Common myeloid progenitor, CD34-positive (primary cell): ENCODE measurements at regions not wholly inside any gene's neighbourhood (a gene's known extent, or its start where the extent isn't known, plus 50 kb on each side); places are given as distances from the start of the nearest gene placed in this dataset.

Source experiments
- CTCF ChIA-PET: fragments of 350-600 bp; sonication (Branson Sonifier 250); formaldehyde crosslinking; loops from one replicate; lab custom pipeline; 2021; ENCODE audit warnings: antibody characterized with exemption; lab: Charles Lee
- POLR2A ChIA-PET: fragments of 350-600 bp; sonication (Branson Sonifier 250); formaldehyde crosslinking; loops from one replicate; lab custom pipeline; 2021; ENCODE audit warnings: antibody characterized with exemption; lab: Charles Lee
- DNase-seq, 3 donors: peaks; one replicate each; pipeline versions ENCODE4 v3.0.0 to v3.0.0-alpha.2; 2013
- H3K27ac ChIP-seq, 2 experiments: 1 replicate in 1 of 2; 2 replicates in 1 of 2; pipeline ENCODE4 v1.7.0; 2013; ENCODE audit warnings: inconsistent platforms in 2 of 2, low read length in 2 of 2, mild to moderate bottlenecking in 2 of 2, low read depth in 1 of 2, moderate library complexity in 1 of 2; ENCODE audit not compliant: severe bottlenecking in 2 of 2, insufficient read depth in 1 of 2, poor library complexity in 1 of 2
- H3K27me3 ChIP-seq, 5 experiments: replicated peaks in 2 of 5; 1 replicate in 3 of 5; 2 replicates in 2 of 5; pipeline versions ENCODE4 v1.6.1 to v1.7.0; 2013; ENCODE audit warnings: low read length in 4 of 5, mild to moderate bottlenecking in 2 of 5, moderate library complexity in 2 of 5, inconsistent platforms in 1 of 5; ENCODE audit not compliant: insufficient read depth in 5 of 5, control insufficient read depth in 4 of 5
- H3K36me3 ChIP-seq, 4 experiments: 1 replicate in 2 of 4; 2 replicates in 2 of 4; pipeline versions ENCODE4 v1.6.1 to v1.7.0; 2013; ENCODE audit warnings: low read length in 3 of 4, control low read depth in 1 of 4, mild to moderate bottlenecking in 1 of 4; ENCODE audit not compliant: control insufficient read depth in 4 of 4, insufficient read depth in 4 of 4
- H3K4me1 ChIP-seq, 4 experiments: 1 replicate in 3 of 4; 2 replicates in 1 of 4; pipeline versions ENCODE4 v1.6.1 to v1.7.1; 2013; ENCODE audit warnings: low read length in 3 of 4, mild to moderate bottlenecking in 3 of 4, control low read depth in 1 of 4, inconsistent platforms in 1 of 4, moderate library complexity in 1 of 4; ENCODE audit not compliant: control insufficient read depth in 4 of 4, insufficient read depth in 4 of 4; ENCODE audit errors: control extremely low read depth in 1 of 4
- H3K4me3 ChIP-seq, 7 experiments: 1 replicate in 4 of 7; 2 replicates in 3 of 7; pipeline versions ENCODE4 v1.5.1 to v1.7.0; 2013; ENCODE audit warnings: mild to moderate bottlenecking in 7 of 7, low read length in 6 of 7, moderate library complexity in 6 of 7, inconsistent platforms in 2 of 7, low read depth in 2 of 7, control low read depth in 1 of 7; ENCODE audit not compliant: insufficient read depth in 4 of 7, control insufficient read depth in 1 of 7; ENCODE audit errors: extremely low read depth in 1 of 7
- H3K9me3 ChIP-seq, 5 experiments: 1 replicate in 4 of 5; 2 replicates in 1 of 5; pipeline versions ENCODE4 v1.6.1 to v1.7.1; 2013; ENCODE audit warnings: low read length in 4 of 5, mild to moderate bottlenecking in 2 of 5, inconsistent platforms in 1 of 5, low read depth in 1 of 5, moderate library complexity in 1 of 5; ENCODE audit not compliant: control insufficient read depth in 4 of 5, insufficient read depth in 2 of 5; ENCODE audit errors: control extremely low read depth in 1 of 5
- WGBS: methylation state at CpG from one replicate; pipeline ENCODE4 v1.1.5; 2013; ENCODE audit not compliant: insufficient coverage; 5-methylcytosine and 5-hydroxymethylcytosine counted together

DNA sequence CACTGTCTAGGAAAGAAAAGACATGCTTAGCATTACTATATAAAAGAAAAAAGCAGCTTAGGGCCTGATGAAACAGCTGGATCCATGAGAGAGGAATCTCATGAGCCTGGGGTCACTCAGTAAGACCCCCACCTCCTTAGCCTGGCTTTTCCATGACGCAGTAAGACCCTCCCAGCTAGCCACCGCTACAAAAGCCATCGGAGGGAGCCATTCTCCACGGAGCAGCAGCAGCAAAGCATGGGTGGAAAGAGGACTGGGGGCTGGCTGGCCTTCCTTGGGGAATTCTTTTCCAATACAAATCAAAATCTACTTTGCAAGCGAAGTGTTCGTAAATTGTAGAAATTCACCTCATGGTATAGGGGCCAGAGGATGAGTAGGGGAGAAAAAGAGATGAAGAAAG, 91.8 kb downstream of the SOD2 start:
- H3K27ac ChIP-seq, result no peak overlapping the region
- 79% methylated on average over 5 of the region's 6 CpGs for WGBS
- H3K27me3 ChIP-seq, result peaks cover 0 to 3% (median 0%) of the 10 kb centered on the region in 5 experiments
- peaks cover 0 to 3% (median 0%) of the 10 kb centered on the region in 5 experiments for H3K9me3 ChIP-seq
- CTCF ChIA-PET, result no interaction called here
- POLR2A ChIA-PET, result no interaction called here
- no peaks in the 10 kb centered on the region for H3K36me3 ChIP-seq
- no peak overlapping the region for H3K4me3 ChIP-seq
- peaks cover 0 to 13% (median 4%) of the 10 kb centered on the region in 4 experiments for H3K4me1 ChIP-seq
- DNase-seq, result no peak

- no peaks in the 10 kb centered on the region for H3K4me1 ChIP-seq
- 79% methylated on average over 2 of the region's 3 CpGs for WGBS
- no peaks in the 10 kb centered on the region for H3K36me3 ChIP-seq
- H3K27me3 ChIP-seq, result no peaks in the 10 kb centered on the region
- ChIA-PET POLR2A (no interaction called here), CTCF (no interaction called here)
- H3K9me3 ChIP-seq, result no peaks in the 10 kb centered on the region
- no peak overlapping the region for H3K27ac ChIP-seq
- H3K4me3 ChIP-seq, result no peak overlapping the region
- no peak for DNase-seq
Measured at GRCh38 chr6:159595173-159595572, 97.9 kb downstream of the SOD2 start.

GRCh38 chr6:159594750-159595117, 98.3 kb downstream of the SOD2 start:
- Histone ChIP-seq H3K9me3 (no peaks in the 10 kb centered on the region), H3K27ac (no peak overlapping the region), H3K27me3 (no peaks in the 10 kb centered on the region), H3K4me1 (no peaks in the 10 kb centered on the region), H3K4me3 (no peak overlapping the region), H3K36me3 (no peaks in the 10 kb centered on the region)
- WGBS, result no CpG with 5 or more reads among the region's 1 CpG
- ChIA-PET CTCF (no interaction called here), POLR2A (no interaction called here)
- DNase-seq, result no peak

- H3K9me3 ChIP-seq, result no peaks in the 10 kb centered on the region
- no peaks in the 10 kb centered on the region for H3K4me1 ChIP-seq
- H3K36me3 ChIP-seq, result no peaks in the 10 kb centered on the region
- DNase-seq, result no peak
- no peak overlapping the region for H3K4me3 ChIP-seq
- WGBS, result 77% methylated on average over 6 of the region's 7 CpGs
- peaks cover 0 to 2% (median 0%) of the 10 kb centered on the region in 5 experiments for H3K27me3 ChIP-seq
- CTCF ChIA-PET, result no interaction called here
- POLR2A ChIA-PET, result no interaction called here
- H3K27ac ChIP-seq, result no peak overlapping the region
Measured at GRCh38 chr6:159594106-159594749, 98.8 kb downstream of the SOD2 start.

DNA sequence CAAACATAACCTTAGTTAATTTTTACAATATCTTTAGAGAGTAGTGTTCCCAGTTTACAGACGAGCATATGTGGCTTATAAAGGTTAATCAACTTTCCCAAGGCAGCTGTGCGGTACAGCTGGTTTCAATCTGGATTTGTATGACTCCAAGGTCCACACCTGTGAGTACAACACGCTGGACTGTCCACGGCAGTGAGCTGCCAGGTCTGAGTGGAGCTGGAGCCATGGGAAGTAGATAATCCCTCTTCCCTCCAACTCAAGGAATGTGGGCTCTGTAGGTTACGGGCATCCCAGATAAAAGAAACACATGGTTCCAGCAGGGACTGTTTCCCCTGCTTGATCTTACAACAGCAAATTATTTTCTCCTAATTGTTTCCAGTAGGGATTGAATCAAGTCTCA, 102.2 kb downstream of the SOD2 start:
- Histone ChIP-seq H3K27ac (no peak overlapping the region), H3K4me1 (no peaks in the 10 kb centered on the region), H3K27me3 (peaks cover 0 to 2% (median 0%) of the 10 kb centered on the region in 5 experiments), H3K36me3 (no peaks in the 10 kb centered on the region), H3K9me3 (peaks cover 0 to 2% (median 0%) of the 10 kb centered on the region in 5 experiments), H3K4me3 (no peak overlapping the region)
- ChIA-PET POLR2A (no interaction called here), CTCF (interaction anchor here (1.1 kb wide), 1 partner anchor 8 kb away, joined by 3 read pairs; no protein-coding TSS in a partner anchor)
- DNase-seq, result no peak
- 95% methylated on average over 4 of the region's 5 CpGs for WGBS

DNA sequence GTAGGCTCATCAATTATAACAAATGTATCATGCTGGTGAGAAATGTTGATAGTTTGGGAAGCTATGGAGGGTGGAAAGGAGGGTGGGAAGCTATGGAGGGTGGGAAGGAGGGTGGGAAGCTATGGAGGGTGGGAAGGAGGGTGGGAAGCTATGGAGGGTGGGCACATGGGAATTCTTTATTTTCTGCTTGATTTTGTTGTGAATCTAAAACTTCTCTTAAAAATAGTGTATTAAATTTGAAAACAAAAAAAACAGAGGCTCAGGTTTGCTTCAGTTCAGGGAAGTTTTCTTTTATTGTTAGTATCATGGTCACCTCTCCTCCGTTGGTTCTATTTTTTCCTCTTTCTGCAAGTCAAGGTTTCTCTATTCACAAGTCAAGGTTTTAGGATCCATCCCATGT, 106.4 kb downstream of the SOD2 start:
- POLR2A ChIA-PET, result no interaction called here
- Histone ChIP-seq H3K36me3 (no peaks in the 10 kb centered on the region), H3K9me3 (peaks cover 0 to 2% (median 0%) of the 10 kb centered on the region in 5 experiments), H3K27me3 (peaks cover 0 to 7% (median 0%) of the 10 kb centered on the region in 5 experiments), H3K27ac (no peak overlapping the region), H3K4me1 (no peaks in the 10 kb centered on the region), H3K4me3 (no peak overlapping the region)
- DNase-seq, result no peak
- 100% methylated on average over 1 of the region's 1 CpG for WGBS
- CTCF ChIA-PET, result interaction anchor here (1.2 kb wide), 1 partner anchor 9 kb away, joined by 3 read pairs; no protein-coding TSS in a partner anchor

DNA sequence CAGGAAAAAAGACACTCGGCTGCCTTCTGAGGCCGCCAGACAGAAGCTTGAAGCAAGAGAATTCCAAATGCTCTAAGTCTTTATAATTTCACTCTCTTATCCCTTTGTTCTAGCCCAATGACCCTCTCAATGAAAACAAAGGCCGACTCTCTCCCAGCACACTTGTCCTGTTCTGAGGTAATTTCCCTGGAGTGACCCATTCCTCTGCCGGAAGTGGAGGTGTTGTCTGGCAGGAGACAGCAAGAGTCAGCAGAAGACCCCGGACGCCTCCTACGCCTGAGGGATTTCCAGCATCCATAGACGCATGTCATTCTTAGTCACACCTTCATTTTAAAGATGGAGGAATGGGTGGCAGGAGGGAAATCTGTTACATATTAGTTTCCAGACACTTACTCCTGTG, 110.3 kb downstream of the SOD2 start:
- no peak for DNase-seq
- ChIA-PET POLR2A (no interaction called here), CTCF (interaction anchor here (0.7 kb wide), 1 partner anchor 8 kb away, joined by 3 read pairs; no protein-coding TSS in a partner anchor)
- Histone ChIP-seq H3K4me3 (no peak overlapping the region), H3K27ac (no peak overlapping the region), H3K9me3 (peaks cover 0 to 2% (median 0%) of the 10 kb centered on the region in 5 experiments), H3K4me1 (no peaks in the 10 kb centered on the region), H3K36me3 (no peaks in the 10 kb centered on the region), H3K27me3 (peaks cover 0 to 5% (median 0%) of the 10 kb centered on the region in 5 experiments)
- 91% methylated on average over 4 of the region's 8 CpGs for WGBS
